ENCODE measurements at regions not wholly inside any gene's neighbourhood (a gene's known extent, or its start where the extent isn't known, plus 50 kb on each side); places are given as distances from the start of the nearest gene placed in this dataset.

GRCh38 chr6:156687789-156688619 is 89.2 kb upstream of the ARID1B start:
- H3K4me1 Mint-ChIP-seq = peaks cover 11% of the 10 kb centered on the region
- H3K4me3 Mint-ChIP-seq = peak overlapping the region; percentile 82
- H3K27ac Mint-ChIP-seq = peak overlapping the region; percentile 94
- H3K36me3 Mint-ChIP-seq = no peaks in the 10 kb centered on the region
- no peak for DNase-seq (ENCODE audit: low spot score in 2 of 2, unreplicated experiment in 2 of 2)
- no peak for TF ChIP-seq CTCF (IDR thresholded peaks at IDR 0.05; ENCODE audit: unreplicated experiment)
- H3K9me3 Mint-ChIP-seq = no peaks in the 10 kb centered on the region
- H3K27me3 Mint-ChIP-seq (ENCODE audit: low read depth) = no peaks in the 10 kb centered on the region

GRCh38 chr6:156686995-156687788 is 90.0 kb upstream of the ARID1B start:
- peak overlapping the region; percentile 97 for H3K27ac Mint-ChIP-seq
- no peaks in the 10 kb centered on the region for H3K9me3 Mint-ChIP-seq
- H3K4me3 Mint-ChIP-seq = peak overlapping the region; percentile 82
- TF ChIP-seq CTCF (IDR thresholded peaks at IDR 0.05; ENCODE audit: unreplicated experiment) = no peak
- peaks cover 11% of the 10 kb centered on the region for H3K4me1 Mint-ChIP-seq
- DNase-seq (ENCODE audit: low spot score in 2 of 2, unreplicated experiment in 2 of 2) = peak; percentile 69 to 83
- H3K36me3 Mint-ChIP-seq = no peaks in the 10 kb centered on the region
- no peaks in the 10 kb centered on the region for H3K27me3 Mint-ChIP-seq (ENCODE audit: low read depth)

GRCh38 chr6:156686301-156686994 is 90.7 kb upstream of the ARID1B start:
- no peaks in the 10 kb centered on the region for H3K9me3 Mint-ChIP-seq
- H3K27me3 Mint-ChIP-seq (ENCODE audit: low read depth) = no peaks in the 10 kb centered on the region
- H3K36me3 Mint-ChIP-seq = no peaks in the 10 kb centered on the region
- no peak for TF ChIP-seq CTCF (IDR thresholded peaks at IDR 0.05; ENCODE audit: unreplicated experiment)
- peak overlapping the region; percentile 82 for H3K4me3 Mint-ChIP-seq
- H3K27ac Mint-ChIP-seq = peak overlapping the region; percentile 97
- peaks cover 11% of the 10 kb centered on the region for H3K4me1 Mint-ChIP-seq
- DNase-seq (ENCODE audit: low spot score in 2 of 2, unreplicated experiment in 2 of 2) = no peak

GRCh38 chr6:156685823-156686222 is 91.4 kb upstream of the ARID1B start:
- Mint-ChIP-seq H3K27me3 (ENCODE audit: low read depth) (no peaks in the 10 kb centered on the region), H3K4me3 (peak overlapping the region; percentile 82), H3K4me1 (peaks cover 11% of the 10 kb centered on the region), H3K27ac (peak overlapping the region; percentile 97), H3K36me3 (no peaks in the 10 kb centered on the region), H3K9me3 (no peaks in the 10 kb centered on the region)
- TF ChIP-seq CTCF (IDR thresholded peaks at IDR 0.05; ENCODE audit: unreplicated experiment) = no peak
- no peak for DNase-seq (ENCODE audit: low spot score in 2 of 2, unreplicated experiment in 2 of 2)

- no peak for TF ChIP-seq CTCF (IDR thresholded peaks at IDR 0.05; ENCODE audit: unreplicated experiment)
- no peak overlapping the region for H3K27ac Mint-ChIP-seq
- no peaks in the 10 kb centered on the region for H3K36me3 Mint-ChIP-seq
- H3K4me3 Mint-ChIP-seq = no peak overlapping the region
- peaks cover 7% of the 10 kb centered on the region for H3K9me3 Mint-ChIP-seq
- H3K4me1 Mint-ChIP-seq = peaks cover 11% of the 10 kb centered on the region
- DNase-seq (ENCODE audit: low spot score in 2 of 2, unreplicated experiment in 2 of 2) = no peak
- H3K27me3 Mint-ChIP-seq (ENCODE audit: low read depth) = no peaks in the 10 kb centered on the region
Measured at GRCh38 chr6:156683821-156684220, 93.4 kb upstream of the ARID1B start.

Data from mesothelial cell of epicardium (in vitro differentiated cells).